Psoas muscle (tissue), 7 donors: ENCODE measurements at regions not wholly inside any gene's neighbourhood (a gene's known extent, or its start where the extent isn't known, plus 50 kb on each side); places are given as distances from the start of the nearest gene placed in this dataset.

Experiments used
- ATAC-seq, 4 donors: fragments of 200-7000 bp; cut with Tn5 transposase; one replicate each; pipeline ENCODE4 v1.9.1; 2020; ENCODE audit warnings: moderate library complexity in 3 of 4, mild to moderate bottlenecking in 2 of 4
- DNase-seq, 2 donors: peaks; one replicate each; pipeline ENCODE4 v3.0.0-alpha.2; 2020
- H3K27ac ChIP-seq: fragments of 200-600 bp; one replicate; pipeline ENCODE4 v1.8.0; 2022
- H3K27me3 ChIP-seq, 3 donors: fragments of 200-600 bp in 1 of 3; one replicate each; pipeline versions ENCODE4 v1.6.1 to v1.8.0; 2013 to 2022; ENCODE audit warnings: low read length in 2 of 3, mild to moderate bottlenecking in 2 of 3, moderate library complexity in 1 of 3; ENCODE audit not compliant: insufficient read depth in 3 of 3
- H3K36me3 ChIP-seq, 2 donors: fragments of 200-600 bp in 1 of 2; one replicate each; pipeline versions ENCODE4 v1.6.1 to v1.8.0; 2013 to 2022; ENCODE audit warnings: low read depth in 1 of 2, mild to moderate bottlenecking in 1 of 2, moderate library complexity in 1 of 2; ENCODE audit not compliant: insufficient read depth in 1 of 2
- H3K4me1 ChIP-seq: fragments of 200-600 bp; one replicate; pipeline ENCODE4 v1.8.0; 2022
- H3K4me3 ChIP-seq: fragments of 200-600 bp; one replicate; pipeline ENCODE4 v1.8.0; 2022; ENCODE audit warnings: mild to moderate bottlenecking
- H3K9me3 ChIP-seq: fragments of 200-600 bp; one replicate; pipeline ENCODE4 v1.8.0; 2022
- CTCF ChIP-seq: fragments of 200-600 bp; IDR thresholded peaks from one replicate; pipeline ENCODE4 v1.8.0; 2022; ENCODE audit warnings: antibody characterized with exemption
- WGBS, 3 donors: extraction: QIAGEN DNeasy Blood & Tissue Kit; methylation state at CpG; one replicate each; pipeline versions ENCODE4 v1.1.6 to v1.1.7; 2013; 5-methylcytosine and 5-hydroxymethylcytosine counted together
- intact Hi-C, 2 donors: fragments of 100-400 bp; cut with DNase I; formaldehyde crosslinking; loops; one replicate each; pipeline versions ENCODE4 v1.11.0 to v1.14.2; 2022
- donor health status: healthy with polysubstance abuse.
- donor health status: DM: no; HTN: no; CAD: no; lungs with moderate emphysema.
- donor health status: Bipolar disorder and iron deficiency.
- donor health status: healthy.
- donor health status: DM: yes; HTN: yes; CAD: no.
- donor health status: DM: no; HTN: no; CAD: no.
- donor health status: DM: yes; HTN: yes; CAD: no.

- intact Hi-C loops = no loop called here
- 70 to 84% (median 75%) methylated on average over 15 of the region's 15 CpGs for WGBS, 3 donors
- Histone ChIP-seq H3K9me3 (no peaks in the 10 kb centered on the region), H3K27ac (no peak overlapping the region), H3K4me1 (peaks cover 5% of the 10 kb centered on the region), H3K27me3 (no peaks in the 10 kb centered on the region), H3K36me3 (no peaks in the 10 kb centered on the region), H3K4me3 (no peak overlapping the region)
- ATAC-seq = peak in 1 of 4 donors; percentile 34
- no peak for DNase-seq
- TF ChIP-seq CTCF = no peak
Measured at GRCh38 chr10:71075759-71076472, 136.5 kb upstream of the UNC5B start.

GRCh38 chr10:71076473-71077142 is 135.8 kb upstream of the UNC5B start:
- intact Hi-C loops = no loop called here
- H3K36me3 ChIP-seq = no peaks in the 10 kb centered on the region
- H3K4me3 ChIP-seq = no peak overlapping the region
- peaks cover 5% of the 10 kb centered on the region for H3K4me1 ChIP-seq
- no peak overlapping the region for H3K27ac ChIP-seq
- no peak for TF ChIP-seq CTCF
- ATAC-seq = no peak
- H3K9me3 ChIP-seq = no peaks in the 10 kb centered on the region
- 80 to 86% (median 80%) methylated on average over 8 of the region's 8 CpGs for WGBS, 3 donors
- DNase-seq = no peak
- H3K27me3 ChIP-seq = no peaks in the 10 kb centered on the region

GRCh38 chr10:71077143-71077581 is 135.2 kb upstream of the UNC5B start:
- Histone ChIP-seq H3K9me3 (no peaks in the 10 kb centered on the region), H3K4me1 (peaks cover 5% of the 10 kb centered on the region), H3K27ac (no peak overlapping the region), H3K4me3 (no peak overlapping the region), H3K36me3 (no peaks in the 10 kb centered on the region), H3K27me3 (no peaks in the 10 kb centered on the region)
- ATAC-seq (peak in 1 of 4 donors; percentile 34), DNase-seq (no peak)
- no peak for TF ChIP-seq CTCF
- intact Hi-C loops = no loop called here
- WGBS, 3 donors = 49 to 64% (median 50%) methylated on average over 8 of the region's 8 CpGs

GRCh38 chr10:71077796-71078453 is 134.4 kb upstream of the UNC5B start:
- 89 to 96% (median 95%) methylated on average over 4 of the region's 4 CpGs for WGBS, 3 donors
- Histone ChIP-seq H3K4me3 (no peak overlapping the region), H3K27me3 (no peaks in the 10 kb centered on the region), H3K27ac (no peak overlapping the region), H3K4me1 (peaks cover 5% of the 10 kb centered on the region), H3K36me3 (no peaks in the 10 kb centered on the region), H3K9me3 (no peaks in the 10 kb centered on the region)
- no peak for ATAC-seq
- no peak for TF ChIP-seq CTCF
- DNase-seq = no peak
- intact Hi-C loops = no loop called here
